ENCODE measurements at regions not wholly inside any gene's neighbourhood (a gene's known extent, or its start where the extent isn't known, plus 50 kb on each side); places are given as distances from the start of the nearest gene placed in this dataset.

DNA sequence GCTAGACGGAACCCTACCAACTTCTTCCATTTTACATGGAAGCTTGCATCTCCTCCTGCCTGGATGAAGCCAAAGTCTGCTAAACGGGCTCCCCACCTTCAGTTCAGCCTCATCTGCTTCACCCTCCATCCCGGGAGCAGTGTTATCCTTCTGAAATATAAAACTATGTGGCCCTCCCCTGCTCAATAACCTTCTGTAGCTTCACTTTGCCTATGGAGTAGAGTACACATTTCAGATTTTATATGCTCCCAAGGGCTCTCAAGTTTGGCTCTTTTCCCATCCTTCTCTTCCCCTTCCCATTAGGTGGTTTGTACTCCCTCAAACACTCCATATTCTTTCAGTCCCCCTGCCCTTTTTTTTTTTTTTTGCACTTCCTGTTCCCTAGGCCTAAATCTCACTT lies 115.9 kb upstream of the RAI2 start:
- TF ChIP-seq, protein P1, sequence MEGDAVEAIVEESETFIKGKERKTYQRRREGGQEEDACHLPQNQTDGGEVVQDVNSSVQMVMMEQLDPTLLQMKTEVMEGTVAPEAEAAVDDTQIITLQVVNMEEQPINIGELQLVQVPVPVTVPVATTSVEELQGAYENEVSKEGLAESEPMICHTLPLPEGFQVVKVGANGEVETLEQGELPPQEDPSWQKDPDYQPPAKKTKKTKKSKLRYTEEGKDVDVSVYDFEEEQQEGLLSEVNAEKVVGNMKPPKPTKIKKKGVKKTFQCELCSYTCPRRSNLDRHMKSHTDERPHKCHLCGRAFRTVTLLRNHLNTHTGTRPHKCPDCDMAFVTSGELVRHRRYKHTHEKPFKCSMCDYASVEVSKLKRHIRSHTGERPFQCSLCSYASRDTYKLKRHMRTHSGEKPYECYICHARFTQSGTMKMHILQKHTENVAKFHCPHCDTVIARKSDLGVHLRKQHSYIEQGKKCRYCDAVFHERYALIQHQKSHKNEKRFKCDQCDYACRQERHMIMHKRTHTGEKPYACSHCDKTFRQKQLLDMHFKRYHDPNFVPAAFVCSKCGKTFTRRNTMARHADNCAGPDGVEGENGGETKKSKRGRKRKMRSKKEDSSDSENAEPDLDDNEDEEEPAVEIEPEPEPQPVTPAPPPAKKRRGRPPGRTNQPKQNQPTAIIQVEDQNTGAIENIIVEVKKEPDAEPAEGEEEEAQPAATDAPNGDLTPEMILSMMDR (IDR thresholded peaks at IDR 0.05) = no peak
- TF ChIP-seq POLR2A (IDR thresholded peaks at IDR 0.05) = no peak
- no peak for TF ChIP-seq EP300 (IDR thresholded peaks at IDR 0.05)
- no peak for TF ChIP-seq POLR2AphosphoS5 (IDR thresholded peaks at IDR 0.05)
